ENCODE measurements at regions not wholly inside any gene's neighbourhood (a gene's known extent, or its start where the extent isn't known, plus 50 kb on each side); places are given as distances from the start of the nearest gene placed in this dataset.
A peak's percentile ranks its signal among the peaks of the same experiment; 100 is the strongest.
"Not testable (repeated sequence)": the region's sequence is repeated elsewhere in the genome, so short reads cannot be mapped to it uniquely, and the experiment has no call there.

GRCh38 chr17:5897275-5897911 is 172.8 kb upstream of the WSCD1 start:
- POLR2A ChIA-PET, result no interaction called here

DNA sequence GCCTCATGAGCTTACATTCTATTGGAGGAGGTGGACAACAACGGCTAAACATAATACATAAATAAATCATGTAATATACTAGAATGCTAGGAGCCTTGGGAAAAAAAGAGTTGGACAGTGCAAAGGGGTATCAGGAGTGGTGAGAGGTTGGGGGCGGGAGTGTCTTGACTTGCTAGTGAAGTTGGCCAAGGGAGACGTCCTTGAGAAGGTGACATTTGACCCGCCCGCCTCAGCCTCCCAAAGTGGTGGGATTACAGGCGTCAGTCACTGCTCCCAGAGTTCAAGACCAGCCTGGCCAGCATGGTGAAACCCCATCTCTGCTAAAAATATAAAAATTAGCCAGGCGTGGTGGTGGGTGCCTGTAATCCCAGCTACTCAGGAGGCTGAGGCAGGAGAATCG is 172.2 kb upstream of the WSCD1 start:
- H3K36me3 Mint-ChIP-seq, H3K9me3 Mint-ChIP-seq, ATAC-seq, H3K27ac Mint-ChIP-seq, POLR2A ChIA-PET, DNase-seq: not testable (repeated sequence)
- Mint-ChIP-seq H3K4me1 (peaks cover 0 to 12% (median 8%) of the 10 kb centered on the region in 4 donors), H3K4me3 (peak overlapping the region in 1 of 10 donors; percentile 26), H3K27me3 (peaks cover 12 to 34% (median 23%) of the 10 kb centered on the region in 5 donors)

More at GRCh38 chr17:5897275-5897911, 172.8 kb upstream of the WSCD1 start:
- Mint-ChIP-seq H3K27ac (no peak overlapping the region), H3K4me3 (peak overlapping the region in 4 of 10 donors; percentile 7 to 31 (median 25)), H3K9me3 (peaks cover 0 to 3% (median 0%) of the 10 kb centered on the region in 9 donors), H3K4me1 (peaks cover 0 to 12% (median 8%) of the 10 kb centered on the region in 4 donors), H3K27me3 (peaks cover 12 to 37% (median 21%) of the 10 kb centered on the region in 5 donors), H3K36me3 (no peaks in the 10 kb centered on the region)
- ATAC-seq (peak in 1 of 2 donors; percentile 8), DNase-seq (no peak)

- Mint-ChIP-seq H3K27ac (peak overlapping the region in 1 of 10 donors; percentile 60), H3K9me3 (peaks cover 0 to 5% (median under 1%) of the 10 kb centered on the region in 9 donors), H3K27me3 (peaks cover 13 to 30% (median 19%) of the 10 kb centered on the region in 5 donors), H3K36me3 (no peaks in the 10 kb centered on the region), H3K4me3 (no peak overlapping the region), H3K4me1 (peaks cover 0 to 12% (median 8%) of the 10 kb centered on the region in 4 donors)
- DNase-seq, result no peak
- POLR2A ChIA-PET, result no interaction called here
- ATAC-seq, result no peak
Measured at GRCh38 chr17:5898406-5898805, 171.8 kb upstream of the WSCD1 start.

DNA sequence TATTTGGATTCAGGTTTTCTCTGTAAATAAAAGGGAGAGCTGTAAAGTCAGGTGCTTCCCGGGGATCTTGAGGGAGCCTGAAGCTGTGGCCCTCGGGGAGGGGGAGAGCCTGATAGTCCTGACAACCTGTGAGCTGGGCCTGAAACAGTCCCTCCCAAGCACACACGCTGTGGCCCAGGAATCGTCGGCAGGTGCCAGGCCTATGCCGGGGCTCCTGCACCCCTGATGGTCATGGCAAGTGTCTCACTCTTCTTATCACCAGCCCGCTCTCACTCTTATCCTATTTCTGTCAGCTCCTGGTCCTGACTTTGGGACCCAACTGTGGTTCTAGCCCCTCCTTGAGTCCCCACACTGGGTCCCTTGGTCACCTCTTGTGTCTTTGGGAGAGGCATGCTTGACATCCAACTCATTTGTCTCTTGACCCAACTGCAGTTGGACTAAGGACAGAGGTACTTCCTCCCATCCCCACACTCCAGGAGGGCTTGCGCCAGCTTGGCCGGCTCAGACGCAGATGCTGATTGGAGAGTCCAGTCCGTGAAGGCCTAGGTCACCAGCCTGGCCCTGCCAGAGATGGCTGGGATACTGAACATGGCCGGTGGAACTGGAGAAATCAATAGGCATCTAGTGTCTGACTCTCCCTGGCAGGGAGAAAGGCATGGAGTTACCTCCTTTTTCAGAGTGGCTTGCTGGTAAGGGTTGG is 170.5 kb upstream of the WSCD1 start:
- Mint-ChIP-seq H3K4me3 (no peak overlapping the region), H3K4me1 (peaks cover 0 to 12% (median 8%) of the 10 kb centered on the region in 4 donors), H3K27ac (no peak overlapping the region), H3K9me3 (peaks cover 0 to 17% (median 5%) of the 10 kb centered on the region in 9 donors), H3K27me3 (peaks cover 13 to 31% (median 19%) of the 10 kb centered on the region in 5 donors), H3K36me3 (peaks cover 0 to 11% (median 0%) of the 10 kb centered on the region in 3 donors)
- ATAC-seq, result no peak
- DNase-seq, result no peak
- POLR2A ChIA-PET, result no interaction called here

DNA sequence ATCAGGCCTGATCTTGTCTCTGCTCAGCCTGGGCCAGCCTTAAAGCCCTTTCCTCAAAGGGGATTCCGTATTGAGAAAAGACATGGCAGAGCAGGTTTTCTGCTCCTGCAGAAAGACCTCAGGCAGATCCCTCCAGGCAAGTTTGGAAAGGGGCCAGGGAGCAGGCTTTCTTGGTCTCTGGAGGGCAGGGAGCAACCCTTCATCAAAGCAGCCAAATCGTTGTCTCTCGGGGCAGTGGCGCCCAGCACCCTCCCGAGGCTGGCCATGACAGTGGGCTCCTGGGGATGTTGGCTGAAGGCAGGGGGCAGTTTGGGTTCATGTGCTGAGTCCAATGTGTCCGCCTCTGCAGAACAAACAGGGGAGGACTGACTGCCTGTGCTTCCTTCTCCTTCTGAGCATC is 168.4 kb upstream of the WSCD1 start:
- POLR2A ChIA-PET, result no interaction called here
- no peak for DNase-seq
- H3K4me1 Mint-ChIP-seq, result peaks cover 0 to 12% (median 8%) of the 10 kb centered on the region in 4 donors
- ATAC-seq, result no peak
- peaks cover 0 to 16% (median 0%) of the 10 kb centered on the region in 3 donors for H3K36me3 Mint-ChIP-seq
- H3K4me3 Mint-ChIP-seq, result no peak overlapping the region
- no peak overlapping the region for H3K27ac Mint-ChIP-seq
- H3K27me3 Mint-ChIP-seq, result peaks cover 5 to 32% (median 13%) of the 10 kb centered on the region in 5 donors
- peaks cover 0 to 26% (median 7%) of the 10 kb centered on the region in 9 donors for H3K9me3 Mint-ChIP-seq

GRCh38 chr17:5902181-5903140 is 167.7 kb upstream of the WSCD1 start:
- H3K27ac Mint-ChIP-seq, result no peak overlapping the region
- ATAC-seq, result no peak

GRCh38 chr17:5911919-5912318 is 158.3 kb upstream of the WSCD1 start:
- peaks cover 0 to 2% (median 0%) of the 10 kb centered on the region in 9 donors for H3K9me3 Mint-ChIP-seq
- ATAC-seq (no peak), DNase-seq (no peak)
- no peaks in the 10 kb centered on the region for H3K4me1 Mint-ChIP-seq
- no peaks in the 10 kb centered on the region for H3K36me3 Mint-ChIP-seq
- POLR2A ChIA-PET, result no interaction called here
- peaks cover 0 to 18% (median 8%) of the 10 kb centered on the region in 5 donors for H3K27me3 Mint-ChIP-seq
- no peak overlapping the region for H3K4me3 Mint-ChIP-seq
- H3K27ac Mint-ChIP-seq, result no peak overlapping the region

More at GRCh38 chr17:5902181-5903140, 167.7 kb upstream of the WSCD1 start:
- peaks cover 0 to 26% (median 7%) of the 10 kb centered on the region in 9 donors for H3K9me3 Mint-ChIP-seq
- H3K36me3 Mint-ChIP-seq, result peaks cover 0 to 16% (median 0%) of the 10 kb centered on the region in 3 donors
- H3K4me1 Mint-ChIP-seq, result peaks cover 0 to 6% (median 3%) of the 10 kb centered on the region in 4 donors
- DNase-seq, result no peak
- POLR2A ChIA-PET, result no interaction called here
- no peak overlapping the region for H3K4me3 Mint-ChIP-seq
- peaks cover 4 to 32% (median 10%) of the 10 kb centered on the region in 5 donors for H3K27me3 Mint-ChIP-seq

GRCh38 chr17:5913032-5913531 is 157.1 kb upstream of the WSCD1 start:
- POLR2A ChIA-PET, result no interaction called here
- H3K4me1 Mint-ChIP-seq, result no peaks in the 10 kb centered on the region
- no peaks in the 10 kb centered on the region for H3K36me3 Mint-ChIP-seq

DNA sequence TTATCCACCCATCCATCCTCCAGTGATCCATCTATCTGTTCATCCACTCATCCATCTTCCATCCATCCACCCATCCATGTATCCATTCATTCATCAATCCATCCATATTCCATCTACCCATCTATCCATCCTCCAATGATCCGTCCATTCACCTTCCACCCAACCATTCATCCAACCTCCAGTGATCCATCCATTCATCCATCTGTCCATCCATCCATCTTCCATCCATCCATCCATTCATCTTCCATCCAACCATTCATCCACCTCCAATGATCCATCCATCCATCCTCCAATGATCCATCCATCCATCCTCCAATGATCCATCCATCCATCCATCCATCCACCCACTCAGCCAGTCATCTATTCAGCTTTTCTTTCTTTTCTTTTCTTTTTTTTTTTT is 156.5 kb upstream of the WSCD1 start:
- no peak for ATAC-seq
- Mint-ChIP-seq H3K36me3 (no peaks in the 10 kb centered on the region), H3K27me3 (peaks cover 0 to 21% (median 8%) of the 10 kb centered on the region in 5 donors), H3K9me3 (peaks cover 0 to 2% (median 0%) of the 10 kb centered on the region in 9 donors), H3K4me1 (no peaks in the 10 kb centered on the region), H3K27ac (no peak overlapping the region), H3K4me3 (no peak overlapping the region)
- no peak for DNase-seq
- POLR2A ChIA-PET, result no interaction called here

More at GRCh38 chr17:5913032-5913531, 157.1 kb upstream of the WSCD1 start:
- H3K27ac Mint-ChIP-seq, result no peak overlapping the region
- DNase-seq, result no peak
- H3K27me3 Mint-ChIP-seq, result peaks cover 0 to 20% (median 8%) of the 10 kb centered on the region in 5 donors
- peaks cover 0 to 2% (median 0%) of the 10 kb centered on the region in 9 donors for H3K9me3 Mint-ChIP-seq
- ATAC-seq, result no peak
- no peak overlapping the region for H3K4me3 Mint-ChIP-seq

GRCh38 chr17:5915337-5915736 is 154.8 kb upstream of the WSCD1 start:
- H3K27me3 Mint-ChIP-seq, result peaks cover 0 to 20% (median 4%) of the 10 kb centered on the region in 5 donors
- no peaks in the 10 kb centered on the region for H3K36me3 Mint-ChIP-seq
- H3K9me3 Mint-ChIP-seq, result no peaks in the 10 kb centered on the region
- H3K4me1 Mint-ChIP-seq, result no peaks in the 10 kb centered on the region
- DNase-seq (no peak), ATAC-seq (no peak)
- no peak overlapping the region for H3K4me3 Mint-ChIP-seq
- no peak overlapping the region for H3K27ac Mint-ChIP-seq
- POLR2A ChIA-PET, result no interaction called here

DNA sequence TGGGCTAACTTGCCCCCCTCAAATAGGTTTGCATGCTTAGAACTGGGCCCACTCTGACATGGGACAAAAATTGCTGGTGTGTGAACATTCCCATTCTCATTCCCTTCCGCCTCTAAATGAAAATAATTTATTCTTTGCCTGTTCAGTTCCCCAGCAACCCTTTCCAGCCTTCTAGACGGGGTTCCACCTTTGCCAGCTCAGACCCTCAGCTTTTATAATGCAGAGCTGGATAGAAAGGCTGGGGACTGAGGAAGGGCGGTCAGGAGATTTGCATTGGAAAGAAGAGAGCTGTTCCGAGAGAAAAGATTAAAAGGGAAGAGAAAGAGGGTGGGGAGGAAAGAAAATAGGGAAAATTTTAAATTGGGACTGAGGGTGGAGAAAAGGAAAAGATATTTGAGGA is 151.1 kb upstream of the WSCD1 start:
- Mint-ChIP-seq H3K4me1 (no peaks in the 10 kb centered on the region), H3K36me3 (no peaks in the 10 kb centered on the region), H3K4me3 (no peak overlapping the region), H3K27ac (no peak overlapping the region), H3K9me3 (no peaks in the 10 kb centered on the region), H3K27me3 (peaks cover 0 to 12% (median 5%) of the 10 kb centered on the region in 5 donors)
- ATAC-seq (no peak), DNase-seq (no peak)
- POLR2A ChIA-PET, result interaction anchor here (0.6 kb wide), 1 partner anchor 12 kb away, joined by 3 read pairs; no protein-coding TSS in a partner anchor

All from naive thymus-derived CD8-positive, alpha-beta T cell (primary cell).